AG10803 (cell line): ENCODE measurements at regions not wholly inside any gene's neighbourhood (a gene's known extent, or its start where the extent isn't known, plus 50 kb on each side); places are given as distances from the start of the nearest gene placed in this dataset.

ENCODE experiments used
- DNase-seq: peaks from one replicate; pipeline ENCODE4 v3.0.0; 2010; ENCODE audit warnings: low read depth
- H3K4me3 ChIP-seq: 2 replicates; pipeline ENCODE4 v1.5.1; 2011; ENCODE audit warnings: mild to moderate bottlenecking, low read length, control low read depth
- CTCF ChIP-seq: conservative IDR thresholded peaks from 2 replicates; pipeline ENCODE4 v1.5.1; 2011; ENCODE audit warnings: mild to moderate bottlenecking, low read length, control low read depth, inconsistent platforms

- DNase-seq, result no peak
- no peak for TF ChIP-seq CTCF
- H3K4me3 ChIP-seq, result no peak overlapping the region
Observed at GRCh38 chr12:5192726-5193125, 149.0 kb downstream of the KCNA5 start.

GRCh38 chr12:5194306-5194705 is 150.6 kb downstream of the KCNA5 start:
- DNase-seq, result no peak
- H3K4me3 ChIP-seq, result no peak overlapping the region
- TF ChIP-seq CTCF, result no peak

DNA sequence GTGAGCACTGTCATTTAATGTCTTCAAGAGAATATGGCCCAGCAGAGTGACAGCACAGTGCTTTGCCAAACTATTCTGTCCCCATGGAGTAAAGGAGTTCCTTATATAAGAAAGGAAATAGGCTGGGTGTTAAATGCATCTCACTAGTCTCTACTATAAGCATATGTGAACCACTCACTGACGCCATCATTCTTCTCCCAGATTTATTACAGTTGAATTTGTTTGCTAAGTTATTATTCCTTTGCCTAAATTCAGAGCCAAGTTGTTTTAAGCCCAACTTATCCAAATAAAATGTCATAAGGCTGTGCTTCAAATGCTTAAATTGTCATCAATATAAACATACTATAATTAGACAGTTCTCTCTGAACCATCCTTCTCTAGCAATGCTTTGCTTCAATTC is 151.6 kb downstream of the KCNA5 start:
- no peak for TF ChIP-seq CTCF
- DNase-seq, result no peak
- no peak overlapping the region for H3K4me3 ChIP-seq

DNA sequence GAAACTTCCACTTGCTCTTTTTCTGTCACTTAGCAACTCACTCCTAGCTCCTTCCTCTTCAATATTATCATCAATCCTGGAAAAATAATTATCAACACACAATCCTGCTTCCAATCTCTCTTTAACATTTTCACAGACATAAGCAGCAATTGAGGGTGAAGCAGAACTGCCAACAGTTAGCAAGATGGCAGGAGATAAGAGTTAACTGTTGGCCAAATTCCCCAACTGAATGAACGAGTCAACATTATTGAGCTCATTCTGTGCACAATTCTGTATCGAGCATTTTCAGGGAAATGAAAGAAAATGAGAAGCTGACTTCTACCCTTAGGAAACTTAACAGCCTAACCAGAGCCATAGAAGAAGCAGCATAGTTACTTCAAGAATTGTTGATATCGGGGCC is 152.0 kb downstream of the KCNA5 start:
- no peak for TF ChIP-seq CTCF
- no peak overlapping the region for H3K4me3 ChIP-seq
- DNase-seq, result no peak

- H3K4me3 ChIP-seq, result no peak overlapping the region
- DNase-seq, result peak; percentile 76
- no peak for TF ChIP-seq CTCF
Observed at GRCh38 chr12:5197131-5197530, 153.5 kb downstream of the KCNA5 start.

DNA sequence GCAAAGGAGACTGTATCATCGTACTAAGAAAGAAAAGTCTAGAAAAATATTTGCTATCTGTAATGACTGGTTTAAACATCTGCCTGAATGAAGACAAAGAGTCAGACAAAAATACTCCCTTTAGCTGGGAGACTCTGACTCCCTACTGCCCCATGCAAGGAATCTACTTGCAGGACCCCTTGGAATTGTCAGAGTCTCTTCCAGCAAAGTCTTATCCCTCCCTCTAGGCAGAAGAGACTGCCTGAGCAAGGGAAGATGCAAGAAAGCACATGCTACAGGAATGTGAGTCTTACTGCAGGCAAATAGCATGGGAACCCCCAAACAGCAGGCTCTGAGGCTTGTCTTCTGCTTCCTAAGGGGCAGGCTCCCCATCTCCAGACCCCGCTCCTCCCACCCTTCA is 154.0 kb downstream of the KCNA5 start:
- DNase-seq, result no peak
- no peak overlapping the region for H3K4me3 ChIP-seq
- TF ChIP-seq CTCF, result no peak

- no peak for DNase-seq
- H3K4me3 ChIP-seq, result no peak overlapping the region
- TF ChIP-seq CTCF, result peak; percentile 50
Observed at GRCh38 chr12:5200278-5201087, 156.8 kb downstream of the KCNA5 start.
